GM10248 (cell line): ENCODE measurements at regions not wholly inside any gene's neighbourhood (a gene's known extent, or its start where the extent isn't known, plus 50 kb on each side); places are given as distances from the start of the nearest gene placed in this dataset.
"Not testable (repeated sequence)": the region's sequence is repeated elsewhere in the genome, so short reads cannot be mapped to it uniquely, and the experiment has no call there.

ENCODE experiments used
- CTCF ChIA-PET: fragments of 300-600 bp; sonication (Branson Sonifier 250); formaldehyde crosslinking; extraction: SDS; loops from one replicate; lab custom pipeline; 2021; ENCODE audit warnings: antibody characterized with exemption; lab: Yijun Ruan, JAX
- POLR2A ChIA-PET: fragments of 350-650 bp; sonication (Branson Sonifier 250); formaldehyde crosslinking; extraction: SDS; loops from one replicate; lab custom pipeline; 2020; ENCODE audit warnings: antibody characterized with exemption; lab: Yijun Ruan, JAX
- DNase-seq: peaks from one replicate; pipeline ENCODE4 v3.0.0; 2012; ENCODE audit errors: extremely low spot score
- CTCF ChIP-seq: IDR thresholded peaks from 2 replicates; pipeline ENCODE4 v1.5.1; 2012; ENCODE audit warnings: mild to moderate bottlenecking, low read depth; ENCODE audit errors: extremely low read depth, missing control alignments, control extremely low read depth

GRCh38 chr15:62649793-62650420, 392.6 kb upstream of the TPM1 start:
- no peak for TF ChIP-seq CTCF
- DNase-seq = peak; percentile 58
- ChIA-PET CTCF (interaction anchor here (0.7 to 0.9 kb wide), 2 partner anchors 8 to 13 kb away, joined by 3 to 4 read pairs; no protein-coding TSS in a partner anchor), POLR2A (no interaction called here)

DNA sequence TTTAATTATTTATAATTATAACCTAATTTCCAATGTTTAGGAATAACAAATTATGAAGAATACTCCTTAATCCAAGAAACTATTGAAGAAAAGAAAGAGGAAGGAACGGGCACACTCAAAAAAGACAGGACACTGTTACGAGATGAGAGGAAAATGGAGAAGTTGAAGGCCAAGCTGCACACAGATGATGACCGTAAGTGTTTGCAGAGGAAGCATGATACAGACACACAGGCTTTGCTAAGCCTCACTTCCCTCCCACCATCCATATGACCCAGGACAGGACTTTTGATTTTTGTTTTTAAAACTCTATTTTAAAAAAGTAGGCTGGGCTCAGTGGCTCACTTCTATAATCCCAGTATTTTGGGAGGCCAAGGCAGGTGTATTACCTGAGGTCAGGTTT, 389.4 kb upstream of the TPM1 start:
- CTCF ChIA-PET = no interaction called here

DNA sequence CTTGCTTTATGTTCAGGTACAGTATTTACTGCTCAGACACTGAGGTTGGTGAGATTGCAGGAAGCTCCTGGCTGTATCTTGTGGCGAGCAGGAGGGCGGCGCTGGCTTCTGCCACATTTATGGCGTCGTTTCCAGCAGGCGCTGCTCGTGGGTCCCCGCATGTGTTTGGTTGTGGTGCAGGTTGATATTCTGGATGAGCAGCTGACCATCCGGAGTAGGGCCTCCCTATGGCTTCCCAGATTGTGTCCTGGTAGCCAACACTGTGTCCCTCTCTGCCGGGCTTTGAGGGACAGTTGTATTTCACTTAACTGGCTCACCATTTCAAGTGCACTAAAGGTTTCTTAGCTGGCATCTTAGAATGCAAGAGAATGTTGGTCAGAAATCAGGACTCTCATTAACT, 386.5 kb upstream of the TPM1 start:
- POLR2A ChIA-PET = no interaction called here
- CTCF ChIA-PET = interaction anchor here (1.2 kb wide), 1 partner anchor 9 kb away, joined by 4 read pairs; no protein-coding TSS in a partner anchor
- no peak for DNase-seq
- TF ChIP-seq CTCF = no peak

More for the DNA sequence above, 389.4 kb upstream of the TPM1 start:
- POLR2A ChIA-PET = no interaction called here
- no peak for DNase-seq
- TF ChIP-seq CTCF = no peak

- POLR2A ChIA-PET, DNase-seq: not testable (repeated sequence)
- CTCF ChIA-PET = interaction anchor here (0.8 to 0.9 kb wide), 2 partner anchors 8 to 390 kb away, joined by 3 read pairs; no protein-coding TSS in a partner anchor
These were observed 385.0 kb upstream of the TPM1 start for GRCh38 chr15:62657501-62657900.

DNA sequence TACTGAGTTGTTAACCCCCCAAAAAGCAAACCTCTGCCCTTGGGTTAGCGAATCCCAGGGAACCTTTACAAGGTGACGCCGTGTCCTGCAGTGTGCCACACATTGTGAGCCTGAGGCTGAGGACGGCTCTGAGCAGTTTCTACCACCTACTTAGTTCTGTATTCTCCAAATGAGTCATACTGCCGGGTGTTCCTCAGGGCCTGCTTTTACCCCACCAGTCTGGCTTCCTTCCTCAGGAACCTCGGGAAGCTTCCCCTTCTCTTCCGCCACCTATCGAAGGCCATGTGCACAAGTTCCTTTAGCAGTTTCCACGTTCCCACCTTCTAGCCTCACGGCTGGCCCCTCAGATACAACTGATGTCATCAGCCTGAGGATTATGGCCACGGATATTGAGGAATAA, 384.0 kb upstream of the TPM1 start:
- CTCF ChIA-PET = no interaction called here
- no peak for TF ChIP-seq CTCF
- peak; percentile 23 for DNase-seq
- POLR2A ChIA-PET = no interaction called here

GRCh38 chr15:62663547-62663946, 379.0 kb upstream of the TPM1 start:
- ChIA-PET POLR2A (no interaction called here), CTCF (interaction anchor here (0.8 kb wide), 1 partner anchor 40 kb away, joined by 3 read pairs; no protein-coding TSS in a partner anchor)
- no peak for DNase-seq
- no peak for TF ChIP-seq CTCF

DNA sequence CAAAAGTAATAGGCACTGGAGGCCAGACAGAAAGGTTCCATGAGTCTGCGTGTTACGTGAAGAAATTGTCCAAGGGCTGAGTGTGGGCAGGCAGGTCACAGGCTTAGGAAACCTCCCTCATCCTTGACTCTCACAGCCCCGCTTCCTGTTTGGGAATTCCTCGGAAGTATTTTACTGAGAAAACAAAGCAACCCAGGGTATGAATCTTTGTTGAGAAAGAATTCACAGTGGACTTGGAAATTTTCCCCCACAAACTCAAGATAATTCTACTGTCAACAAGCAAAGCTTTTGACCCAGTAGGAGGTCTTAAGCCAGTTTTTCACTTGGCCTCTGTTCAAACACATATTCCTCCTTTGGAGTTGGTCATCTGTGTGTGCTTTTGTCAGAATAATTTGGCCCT, 377.1 kb upstream of the TPM1 start:
- CTCF ChIA-PET = interaction anchor here (1.0 kb wide), 1 partner anchor 9 kb away, joined by 4 read pairs; no protein-coding TSS in a partner anchor
- DNase-seq = no peak
- no peak for TF ChIP-seq CTCF
- POLR2A ChIA-PET = no interaction called here
